Medulla oblongata (tissue), 1 donor: ENCODE measurements at regions not wholly inside any gene's neighbourhood (a gene's known extent, or its start where the extent isn't known, plus 50 kb on each side); places are given as distances from the start of the nearest gene placed in this dataset.

Experiments used
- DNase-seq: peaks from one replicate; pipeline ENCODE4 v3.0.0-alpha.2; 2015; ENCODE audit errors: extremely low spot score

- DNase-seq = no peak
These were observed 828.7 kb downstream of the TYW1 start for GRCh38 chr7:67825356-67825755.

GRCh38 chr7:67841896-67842295 lies 845.3 kb downstream of the TYW1 start:
- no peak for DNase-seq

GRCh38 chr7:67842571-67842970 lies 845.9 kb downstream of the TYW1 start:
- DNase-seq = no peak

GRCh38 chr7:67843001-67843565 lies 846.5 kb downstream of the TYW1 start:
- DNase-seq = no peak

- DNase-seq = no peak
These were observed 847.0 kb downstream of the TYW1 start for GRCh38 chr7:67843615-67844014.

- DNase-seq = no peak
These were observed 850.6 kb downstream of the TYW1 start for GRCh38 chr7:67847092-67847787.

- DNase-seq = no peak
These were observed 857.9 kb downstream of the TYW1 start for GRCh38 chr7:67854221-67855178.

- no peak for DNase-seq
These were observed 858.7 kb downstream of the TYW1 start for GRCh38 chr7:67855322-67855721.

- no peak for DNase-seq
These were observed 859.4 kb downstream of the TYW1 start for GRCh38 chr7:67856046-67856445.

GRCh38 chr7:67857698-67858097 lies 861.1 kb downstream of the TYW1 start:
- DNase-seq = no peak

GRCh38 chr7:67858931-67859330 lies 862.3 kb downstream of the TYW1 start:
- DNase-seq = no peak

GRCh38 chr7:67863911-67864310 lies 867.3 kb downstream of the TYW1 start:
- no peak for DNase-seq

- no peak for DNase-seq
These were observed 869.4 kb downstream of the TYW1 start for GRCh38 chr7:67866054-67866453.

- DNase-seq = no peak
These were observed 870.2 kb downstream of the TYW1 start for GRCh38 chr7:67866812-67867211.

GRCh38 chr7:67870396-67870795 lies 873.8 kb downstream of the TYW1 start:
- no peak for DNase-seq

- no peak for DNase-seq
These were observed 878.9 kb downstream of the TYW1 start for GRCh38 chr7:67875558-67875957.

GRCh38 chr7:67878808-67879207 lies 882.2 kb downstream of the TYW1 start:
- DNase-seq = no peak

- DNase-seq = no peak
These were observed 886.2 kb downstream of the TYW1 start for GRCh38 chr7:67882843-67883242.

- DNase-seq = no peak
These were observed 893.7 kb downstream of the TYW1 start for GRCh38 chr7:67890316-67890715.

- no peak for DNase-seq
These were observed 898.1 kb downstream of the TYW1 start for GRCh38 chr7:67894746-67895145.

GRCh38 chr7:67896721-67897120 lies 900.1 kb downstream of the TYW1 start:
- no peak for DNase-seq

- DNase-seq = no peak
These were observed 903.8 kb downstream of the TYW1 start for GRCh38 chr7:67900456-67900855.
